ENCODE measurements at regions not wholly inside any gene's neighbourhood (a gene's known extent, or its start where the extent isn't known, plus 50 kb on each side); places are given as distances from the start of the nearest gene placed in this dataset.

DNA sequence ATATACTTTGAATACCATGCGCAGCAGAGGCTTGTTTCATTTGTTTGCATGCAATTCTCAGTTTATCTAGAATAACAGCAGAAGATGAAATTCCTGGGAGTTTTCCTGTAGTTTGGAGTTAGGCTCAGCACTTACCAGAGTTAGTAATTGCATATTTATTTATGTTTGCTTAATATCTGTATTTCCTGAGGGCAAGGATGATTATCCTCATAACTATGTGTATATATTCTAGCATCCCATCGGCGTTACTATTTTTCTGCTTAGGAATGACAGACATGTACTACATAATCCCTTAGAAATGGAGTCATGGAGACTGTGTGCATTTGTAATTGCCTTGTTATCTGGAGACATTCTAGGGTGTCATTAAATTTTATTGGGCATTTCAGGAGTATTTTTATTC lies 1184.8 kb downstream of the DTWD2 start:
- no peak overlapping the region for H3K4me3 ChIP-seq (ENCODE audit: low read length)
- TF ChIP-seq EP300 (conservative IDR thresholded peaks at IDR 0.05; ENCODE audit: poor library complexity, severe bottlenecking) = no peak
- no peak for TF ChIP-seq TAF1 (IDR thresholded peaks at IDR 0.05; ENCODE audit: low read depth)
- TF ChIP-seq CTCF (IDR thresholded peaks at IDR 0.05; ENCODE audit: poor library complexity, severe bottlenecking) = no peak
- TF ChIP-seq EZH2 (IDR thresholded peaks at IDR 0.05; ENCODE audit: borderline replicate concordance, insufficient read depth, low read length, poor library complexity, severe bottlenecking) = no peak
- no peak for TF ChIP-seq MXI1 (conservative IDR thresholded peaks at IDR 0.05; ENCODE audit: poor library complexity, severe bottlenecking)
- no peak for TF ChIP-seq POLR2AphosphoS5 (IDR thresholded peaks at IDR 0.05)
- TF ChIP-seq REST (IDR thresholded peaks at IDR 0.05; ENCODE audit: borderline replicate concordance) = no peak
- no peaks in the 10 kb centered on the region for H3K36me3 ChIP-seq (ENCODE audit: insufficient read depth, low read length)
- H3K27me3 ChIP-seq (ENCODE audit: insufficient read depth, low read depth, low read length) = no peaks in the 10 kb centered on the region
- no peaks in the 10 kb centered on the region for H3K9me2 ChIP-seq (ENCODE audit: insufficient read depth, low read length)
- H3K79me2 ChIP-seq (replicated peaks; ENCODE audit: insufficient read depth, low read length) = no peaks in the 10 kb centered on the region
- H3K27ac ChIP-seq (ENCODE audit: low read length) = no peak overlapping the region
- no peaks in the 10 kb centered on the region for H4K20me1 ChIP-seq (ENCODE audit: insufficient read depth)
- no peaks in the 10 kb centered on the region for H3K9me3 ChIP-seq (ENCODE audit: low read length)
- no peak overlapping the region for H3K9ac ChIP-seq (ENCODE audit: low read length)
- H2AFZ ChIP-seq (ENCODE audit: low read depth, low read length) = no peak overlapping the region
- no peaks in the 10 kb centered on the region for H3F3A ChIP-seq (ENCODE audit: insufficient read depth, low read length, poor library complexity, severe bottlenecking)
- H3K4me2 ChIP-seq (ENCODE audit: low read length) = no peak overlapping the region

GRCh38 chr5:117801583-117801982 lies 1186.8 kb downstream of the DTWD2 start:
- Histone ChIP-seq H3K36me3 (ENCODE audit: insufficient read depth, low read length) (no peaks in the 10 kb centered on the region), H3K9ac (ENCODE audit: low read length) (no peak overlapping the region), H3K27ac (ENCODE audit: low read length) (no peak overlapping the region), H3K79me2 (replicated peaks; ENCODE audit: insufficient read depth, low read length) (no peaks in the 10 kb centered on the region), H3F3A (ENCODE audit: insufficient read depth, low read length, poor library complexity, severe bottlenecking) (no peaks in the 10 kb centered on the region), H3K9me2 (ENCODE audit: insufficient read depth, low read length) (no peaks in the 10 kb centered on the region), H2AFZ (ENCODE audit: low read depth, low read length) (no peak overlapping the region), H3K4me2 (ENCODE audit: low read length) (no peak overlapping the region), H4K20me1 (ENCODE audit: insufficient read depth) (no peaks in the 10 kb centered on the region), H3K9me3 (ENCODE audit: low read length) (no peaks in the 10 kb centered on the region), H3K27me3 (ENCODE audit: insufficient read depth, low read depth, low read length) (no peaks in the 10 kb centered on the region), H3K4me3 (ENCODE audit: low read length) (no peak overlapping the region)
- TF ChIP-seq CTCF (IDR thresholded peaks at IDR 0.05; ENCODE audit: poor library complexity, severe bottlenecking) (no peak), EZH2 (IDR thresholded peaks at IDR 0.05; ENCODE audit: borderline replicate concordance, insufficient read depth, low read length, poor library complexity, severe bottlenecking) (no peak), RAD21 (conservative IDR thresholded peaks at IDR 0.05) (no peak), EP300 (conservative IDR thresholded peaks at IDR 0.05; ENCODE audit: poor library complexity, severe bottlenecking) (no peak), POLR2AphosphoS5 (IDR thresholded peaks at IDR 0.05) (no peak), REST (IDR thresholded peaks at IDR 0.05; ENCODE audit: borderline replicate concordance) (no peak), SMC3 (conservative IDR thresholded peaks at IDR 0.05; ENCODE audit: poor library complexity) (no peak), MXI1 (conservative IDR thresholded peaks at IDR 0.05; ENCODE audit: poor library complexity, severe bottlenecking) (no peak), TAF1 (IDR thresholded peaks at IDR 0.05; ENCODE audit: low read depth) (no peak)
